GM12878 (cell line): ENCODE measurements at regions not wholly inside any gene's neighbourhood (a gene's known extent, or its start where the extent isn't known, plus 50 kb on each side); places are given as distances from the start of the nearest gene placed in this dataset.

ENCODE experiments used
- ATAC-seq: fragments of 200-7000 bp; cut with Tn5 transposase; 3 replicates; pipeline ENCODE4 v1.9.1; 2020; ENCODE audit warnings: mild to moderate bottlenecking, moderate library complexity
- BruUV-seq: library from RNA; stranded (reverse); fragments of 400-500 nt; replicated peaks from 2 replicates; lab custom pipeline; 2021; lab: Mats Ljungman, UMichigan
- CTCF ChIA-PET: fragments of 300-600 bp; sonication (Branson Sonifier 250); formaldehyde crosslinking; extraction: SDS; loops from one replicate; lab custom pipeline; 2021; ENCODE audit warnings: inconsistent platforms; lab: Yijun Ruan, JAX
- POLR2A ChIA-PET: fragments of 350-600 bp; formaldehyde crosslinking; extraction: SDS; loops from one replicate; lab custom pipeline; 2021; ENCODE audit warnings: inconsistent platforms; lab: Charles Lee
- RAD21 ChIA-PET: fragments of 300-600 bp; sonication (Branson Sonifier 250); formaldehyde crosslinking; loops from one replicate; lab custom pipeline; 2023; ENCODE audit warnings: antibody characterized with exemption; ENCODE audit not compliant: unreplicated experiment; lab: Charles Lee
- SMC1A ChIA-PET: fragments of 300-600 bp; sonication (Branson Sonifier 250); formaldehyde crosslinking; loops from one replicate; lab custom pipeline; 2023; ENCODE audit not compliant: unreplicated experiment, uncharacterized antibody; lab: Charles Lee
- DNase-seq: peaks from one replicate; pipeline ENCODE4 v3.0.0-alpha.2; 2011; ENCODE audit warnings: low read depth, low spot score
- FAIRE-seq: peaks from 3 replicates; lab custom pipeline; 2011; peaks lifted over from hg19 to GRCh38; lab: Jason Lieb, UNC
- H2AFZ ChIP-seq: 2 replicates; pipeline ENCODE4 v1.6.0; 2011; ENCODE audit warnings: low read depth, low read length, control low read depth; ENCODE audit not compliant: control insufficient read depth
- H3K27ac ChIP-seq: 2 replicates; pipeline ENCODE4 v1.5.1; 2011; ENCODE audit warnings: control low read depth; ENCODE audit not compliant: control insufficient read depth, insufficient read depth
- H3K27me3 ChIP-seq, 2 experiments: replicated peaks in 1 of 2; 2 replicates each; pipeline versions ENCODE4 v1.6.0 to v1.6.1; 2011; ENCODE audit warnings: low read length in 1 of 2; ENCODE audit not compliant: control insufficient read depth in 2 of 2, insufficient read depth in 2 of 2
- H3K36me3 ChIP-seq, 2 experiments: 2 replicates each; pipeline ENCODE4 v1.5.1; 2011; ENCODE audit warnings: low read length in 1 of 2; ENCODE audit not compliant: control insufficient read depth in 2 of 2, insufficient read depth in 2 of 2
- H3K4me1 ChIP-seq: 2 replicates; pipeline ENCODE4 v1.6.1; 2011; ENCODE audit warnings: mild to moderate bottlenecking, low read length, moderate library complexity, mixed read lengths; ENCODE audit not compliant: control insufficient read depth, insufficient read depth
- H3K4me2 ChIP-seq: 2 replicates; pipeline ENCODE4 v1.6.0; 2011; ENCODE audit warnings: control low read depth; ENCODE audit not compliant: control insufficient read depth, insufficient read depth
- H3K4me3 ChIP-seq: fragments of 200-600 bp; sonication (generic); 2 replicates; pipeline ENCODE4 v1.5.1; 2016
- H3K79me2 ChIP-seq: 2 replicates; pipeline ENCODE4 v1.6.0; 2011; ENCODE audit warnings: low read length; ENCODE audit not compliant: control insufficient read depth, insufficient read depth
- H3K9ac ChIP-seq: 2 replicates; pipeline ENCODE4 v1.8.0; 2011; ENCODE audit warnings: low read length, control low read depth, mixed read lengths; ENCODE audit not compliant: control insufficient read depth, insufficient read depth
- H3K9me3 ChIP-seq: replicated peaks from 3 replicates; pipeline ENCODE4 v1.5.1; 2011; ENCODE audit warnings: mild to moderate bottlenecking, low read length; ENCODE audit not compliant: control insufficient read depth, insufficient read depth
- H4K20me1 ChIP-seq: 2 replicates; pipeline ENCODE4 v1.6.0; 2011; ENCODE audit not compliant: control insufficient read depth, insufficient read depth
- CBFB ChIP-seq: IDR thresholded peaks from 2 replicates; pipeline ENCODE4 v1.6.1; 2016; ENCODE audit warnings: antibody characterized with exemption, low read depth
- CHD1 ChIP-seq: IDR thresholded peaks from 2 replicates; pipeline ENCODE4 v1.6.1; 2012; ENCODE audit warnings: low read depth, low read length, improper control_type of control experiment
- EZH2 ChIP-seq: IDR thresholded peaks from 2 replicates; pipeline ENCODE4 v1.6.1; 2012; ENCODE audit warnings: low read depth, mild to moderate bottlenecking, control low read depth, inconsistent platforms, low read length, borderline replicate concordance; ENCODE audit not compliant: control insufficient read depth
- KLF5 ChIP-seq: fragments of 450-650 bp; IDR thresholded peaks from 2 replicates; pipeline ENCODE4 v1.6.1; 2014; ENCODE audit warnings: mild to moderate bottlenecking; ENCODE audit not compliant: partially characterized antibody
- MEF2A ChIP-seq: IDR thresholded peaks from 2 replicates; pipeline ENCODE4 v1.6.1; 2011; ENCODE audit warnings: low read depth, mild to moderate bottlenecking, low read length, moderate library complexity; ENCODE audit not compliant: insufficient read depth
- MTA3 ChIP-seq: IDR thresholded peaks from 2 replicates; pipeline ENCODE4 v1.6.1; 2012; ENCODE audit warnings: low read length, inconsistent platforms, borderline replicate concordance
- PKNOX1 ChIP-seq: fragments of 450-650 bp; IDR thresholded peaks from 2 replicates; pipeline ENCODE4 v1.6.1; 2016; ENCODE audit warnings: mild to moderate bottlenecking
- SMAD1 ChIP-seq: fragments of 450-650 bp; IDR thresholded peaks from 2 replicates; pipeline ENCODE4 v1.6.1; 2018; ENCODE audit warnings: mild to moderate bottlenecking, low read depth; ENCODE audit not compliant: partially characterized antibody
- SRF ChIP-seq, 2 experiments: IDR thresholded peaks; 2 replicates each; pipeline ENCODE4 v1.6.1; 2011; ENCODE audit warnings: low read depth in 2 of 2, low read length in 2 of 2, mild to moderate bottlenecking in 1 of 2, moderate library complexity in 1 of 2
- SUZ12 ChIP-seq: fragments of 200-600 bp; sonication (generic); IDR thresholded peaks from one replicate; pipeline ENCODE4 v1.6.1; 2018; ENCODE audit warnings: antibody characterized with exemption, mild to moderate bottlenecking; ENCODE audit not compliant: unreplicated experiment
- WGBS: methylation state at CpG from one replicate; pipeline ENCODE4 v1.1.6; 2016; ENCODE audit warnings: low lambda C conversion rate; ENCODE audit not compliant: insufficient replicate concordance, insufficient coverage; ENCODE audit errors: missing lambda C conversion rate; 5-methylcytosine and 5-hydroxymethylcytosine counted together
- in situ Hi-C: fragments of 300-500 bp; cut with MboI; formaldehyde crosslinking; loops from 9 replicates; pipeline ENCODE4 v1.14.3; 2018; ENCODE audit warnings: mixed read lengths
- intact Hi-C: fragments of 100-400 bp; cut with micrococcal nuclease; formaldehyde crosslinking; loops from one replicate; pipeline ENCODE4 v1.14.2; 2022; ENCODE audit not compliant: unreplicated experiment
- TF ChIP-seq, protein P1 (sequence below): fragments of 150-350 bp; IDR thresholded peaks from 2 replicates; pipeline ENCODE4 v1.6.1; 2016; ENCODE audit warnings: low read depth, low read length
- TF ChIP-seq, protein P2 (sequence below): IDR thresholded peaks from 2 replicates; pipeline ENCODE4 v1.6.1; 2011; ENCODE audit warnings: mild to moderate bottlenecking, low read depth, low read length, moderate library complexity; ENCODE audit not compliant: insufficient replicate concordance

- POLR2A ChIA-PET = no interaction called here
- no peak overlapping the region for H3K9ac ChIP-seq
- H3K27me3 ChIP-seq = no peaks in the 10 kb centered on the region; a peak in 1 of 4 replicates
- in situ Hi-C loops (loop anchor here (10.0 kb wide), 1 partner anchor 526 kb away; no protein-coding TSS in a partner anchor), intact Hi-C loops (no loop called here)
- no peak overlapping the region for H3K4me2 ChIP-seq
- H3K4me1 ChIP-seq = no peaks in the 10 kb centered on the region
- TF ChIP-seq, protein P1, sequence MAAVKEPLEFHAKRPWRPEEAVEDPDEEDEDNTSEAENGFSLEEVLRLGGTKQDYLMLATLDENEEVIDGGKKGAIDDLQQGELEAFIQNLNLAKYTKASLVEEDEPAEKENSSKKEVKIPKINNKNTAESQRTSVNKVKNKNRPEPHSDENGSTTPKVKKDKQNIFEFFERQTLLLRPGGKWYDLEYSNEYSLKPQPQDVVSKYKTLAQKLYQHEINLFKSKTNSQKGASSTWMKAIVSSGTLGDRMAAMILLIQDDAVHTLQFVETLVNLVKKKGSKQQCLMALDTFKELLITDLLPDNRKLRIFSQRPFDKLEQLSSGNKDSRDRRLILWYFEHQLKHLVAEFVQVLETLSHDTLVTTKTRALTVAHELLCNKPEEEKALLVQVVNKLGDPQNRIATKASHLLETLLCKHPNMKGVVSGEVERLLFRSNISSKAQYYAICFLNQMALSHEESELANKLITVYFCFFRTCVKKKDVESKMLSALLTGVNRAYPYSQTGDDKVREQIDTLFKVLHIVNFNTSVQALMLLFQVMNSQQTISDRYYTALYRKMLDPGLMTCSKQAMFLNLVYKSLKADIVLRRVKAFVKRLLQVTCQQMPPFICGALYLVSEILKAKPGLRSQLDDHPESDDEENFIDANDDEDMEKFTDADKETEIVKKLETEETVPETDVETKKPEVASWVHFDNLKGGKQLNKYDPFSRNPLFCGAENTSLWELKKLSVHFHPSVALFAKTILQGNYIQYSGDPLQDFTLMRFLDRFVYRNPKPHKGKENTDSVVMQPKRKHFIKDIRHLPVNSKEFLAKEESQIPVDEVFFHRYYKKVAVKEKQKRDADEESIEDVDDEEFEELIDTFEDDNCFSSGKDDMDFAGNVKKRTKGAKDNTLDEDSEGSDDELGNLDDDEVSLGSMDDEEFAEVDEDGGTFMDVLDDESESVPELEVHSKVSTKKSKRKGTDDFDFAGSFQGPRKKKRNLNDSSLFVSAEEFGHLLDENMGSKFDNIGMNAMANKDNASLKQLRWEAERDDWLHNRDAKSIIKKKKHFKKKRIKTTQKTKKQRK = no peak
- no peak for TF ChIP-seq PKNOX1
- TF ChIP-seq MEF2A = no peak
- TF ChIP-seq CHD1 = no peak
- TF ChIP-seq SUZ12 = no peak
- no peak for TF ChIP-seq SMAD1
- no peak for TF ChIP-seq MTA3
- no peak for TF ChIP-seq CBFB
- TF ChIP-seq, protein P2, sequence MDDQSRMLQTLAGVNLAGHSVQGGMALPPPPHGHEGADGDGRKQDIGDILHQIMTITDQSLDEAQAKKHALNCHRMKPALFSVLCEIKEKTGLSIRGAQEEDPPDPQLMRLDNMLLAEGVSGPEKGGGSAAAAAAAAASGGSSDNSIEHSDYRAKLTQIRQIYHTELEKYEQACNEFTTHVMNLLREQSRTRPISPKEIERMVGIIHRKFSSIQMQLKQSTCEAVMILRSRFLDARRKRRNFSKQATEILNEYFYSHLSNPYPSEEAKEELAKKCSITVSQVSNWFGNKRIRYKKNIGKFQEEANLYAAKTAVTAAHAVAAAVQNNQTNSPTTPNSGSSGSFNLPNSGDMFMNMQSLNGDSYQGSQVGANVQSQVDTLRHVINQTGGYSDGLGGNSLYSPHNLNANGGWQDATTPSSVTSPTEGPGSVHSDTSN = no peak
- TF ChIP-seq SRF (IDR thresholded peaks at IDR 0.05; ENCODE audit: low read depth in 2 of 2, low read length in 2 of 2) = no peak
- TF ChIP-seq KLF5 = no peak
- TF ChIP-seq EZH2 = no peak
- WGBS = 30% methylated on average over 7 of the region's 7 CpGs
- no peak overlapping the region for H3K4me3 ChIP-seq
- RAD21 ChIA-PET = interaction anchor here (1.2 kb wide), 1 partner anchor 25 kb away, joined by 3 read pairs; no protein-coding TSS in a partner anchor
- H3K36me3 ChIP-seq = no peaks in the 10 kb centered on the region
- no peaks in the 10 kb centered on the region for H3K9me3 ChIP-seq
- FAIRE-seq = no peak
- no peaks in the 10 kb centered on the region for H3K79me2 ChIP-seq
- CTCF ChIA-PET = no interaction called here
- SMC1A ChIA-PET = no interaction called here
- no peaks in the 10 kb centered on the region for H4K20me1 ChIP-seq
- H2AFZ ChIP-seq = no peak overlapping the region
- no TSS peak for BruUV-seq
- no peak overlapping the region for H3K27ac ChIP-seq
- no peak for DNase-seq
- no peak for ATAC-seq
These were observed 123.0 kb upstream of the HAND1 start for GRCh38 chr5:154601014-154601413.
